NCI-H82 (cell line): ENCODE measurements at regions not wholly inside any gene's neighbourhood (a gene's known extent, or its start where the extent isn't known, plus 50 kb on each side); places are given as distances from the start of the nearest gene placed in this dataset.
"Not testable (repeated sequence)": the region's sequence is repeated elsewhere in the genome, so short reads cannot be mapped to it uniquely, and the experiment has no call there.

Experiments
- DNase-seq: peaks from one replicate; lab custom pipeline; 2025; lab: John Stamatoyannopoulos, UW

DNA sequence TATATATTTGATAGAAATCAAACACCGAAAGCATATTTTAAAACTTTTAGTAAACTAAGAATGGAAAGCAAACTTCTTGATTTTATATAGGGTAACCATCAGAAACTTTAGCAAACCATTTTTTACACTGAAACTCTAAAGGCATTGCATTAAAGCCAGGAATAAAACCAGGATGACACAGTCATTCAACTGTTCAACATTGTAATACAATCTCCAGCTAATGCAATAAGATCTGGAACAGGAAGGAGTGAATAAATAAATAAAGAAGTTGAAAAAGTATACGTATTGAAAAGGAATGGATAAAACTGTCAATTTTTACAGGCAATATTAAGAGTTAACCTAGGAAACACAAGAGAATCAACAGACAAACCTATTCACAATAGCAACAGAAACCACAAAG, 181.9 kb upstream of the TTC14 start:
- no peak for DNase-seq

DNA sequence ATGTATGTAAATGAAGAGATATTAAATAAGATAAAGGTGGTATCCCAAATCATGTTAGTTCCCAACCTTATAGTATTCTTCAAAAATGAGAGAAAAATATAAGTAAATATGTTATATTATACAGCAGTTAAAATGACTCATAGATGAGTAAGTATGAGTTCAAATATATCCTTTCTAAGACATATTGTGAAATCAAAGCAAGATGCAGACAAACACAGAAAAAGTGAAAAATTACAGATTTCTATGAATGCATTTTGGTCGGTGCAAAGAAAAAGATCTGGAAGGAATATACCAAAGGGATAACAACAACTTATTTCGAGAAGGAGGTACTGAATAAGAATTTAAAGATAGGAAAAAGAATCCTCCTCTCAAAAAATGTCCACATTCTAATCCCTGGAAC, 181.2 kb upstream of the TTC14 start:
- DNase-seq = no peak

DNA sequence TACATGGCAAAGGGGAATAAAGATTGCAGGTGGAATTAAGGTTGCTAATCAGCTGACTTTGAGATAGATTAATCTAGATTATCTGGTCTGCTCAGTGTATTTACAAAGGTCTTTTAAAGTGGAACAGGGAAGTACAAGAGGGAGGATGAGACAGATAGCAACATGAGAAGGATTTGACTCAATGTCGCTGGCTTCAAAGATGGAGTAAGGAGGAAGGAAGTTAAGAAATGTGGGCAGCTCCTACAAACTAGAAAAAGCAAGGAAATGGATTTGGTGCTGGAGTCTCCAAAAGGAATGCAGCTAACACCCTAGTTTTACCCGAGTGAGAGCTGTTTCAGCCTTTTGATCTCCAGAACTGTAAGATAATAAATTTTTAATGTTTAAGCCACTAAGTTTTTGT, 180.7 kb upstream of the TTC14 start:
- DNase-seq = peak; percentile 26

DNA sequence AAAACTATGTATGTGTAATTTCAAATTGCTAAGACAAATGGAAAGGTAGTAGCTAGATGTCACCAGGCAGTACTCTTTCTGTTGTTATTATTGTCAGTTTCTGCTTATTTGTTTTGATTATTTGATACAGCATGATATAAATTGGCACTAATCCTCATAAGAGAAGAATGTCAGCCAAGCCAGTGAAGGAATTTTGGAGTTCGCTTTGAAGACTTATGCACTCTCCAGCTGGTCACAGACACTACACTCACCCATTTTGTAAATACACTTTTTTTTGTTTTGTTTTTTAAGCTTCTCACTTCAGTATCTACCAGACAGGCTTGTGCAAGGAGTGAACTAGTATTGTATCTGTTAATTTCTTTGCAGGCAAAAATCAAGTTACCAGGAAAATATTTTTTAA, 180.2 kb upstream of the TTC14 start:
- no peak for DNase-seq

DNA sequence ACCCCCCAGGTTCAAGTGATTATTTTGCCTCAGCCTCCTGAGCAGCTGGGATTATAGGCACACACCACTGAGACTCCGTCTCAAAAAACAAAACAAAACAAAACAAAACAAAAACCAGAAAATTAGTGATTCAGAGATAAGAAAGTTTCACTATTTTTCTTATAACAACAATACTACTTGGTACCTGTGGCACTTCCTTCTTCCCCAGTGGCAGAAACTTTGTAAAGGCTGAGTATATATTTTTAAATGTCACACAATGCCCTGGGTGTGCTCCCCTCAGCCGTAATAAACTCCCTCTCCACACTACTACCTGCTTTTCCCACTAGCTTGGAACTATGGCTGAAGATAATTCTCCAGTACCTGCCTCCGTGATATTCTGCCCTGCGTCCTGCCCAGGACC, 177.7 kb upstream of the TTC14 start:
- DNase-seq = not testable (repeated sequence)

DNA sequence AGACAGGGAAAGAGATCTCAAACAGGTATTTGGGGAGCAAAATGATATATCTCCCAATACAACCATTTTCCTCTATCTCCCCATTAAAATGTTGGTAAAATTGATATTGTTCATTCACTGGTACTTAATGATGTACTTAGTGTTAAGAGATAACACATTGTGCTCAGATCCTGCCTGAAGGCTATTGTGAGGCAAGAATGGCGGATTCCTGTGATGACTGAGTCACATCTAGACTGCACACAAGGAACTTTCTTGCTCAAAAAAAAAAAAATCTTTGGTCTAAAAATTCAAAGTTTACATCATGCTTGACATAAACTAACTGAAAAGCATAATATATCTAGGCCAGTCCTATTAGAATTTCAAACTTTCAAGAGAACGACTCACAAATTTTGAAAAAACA, 171.1 kb upstream of the TTC14 start:
- DNase-seq = no peak

DNA sequence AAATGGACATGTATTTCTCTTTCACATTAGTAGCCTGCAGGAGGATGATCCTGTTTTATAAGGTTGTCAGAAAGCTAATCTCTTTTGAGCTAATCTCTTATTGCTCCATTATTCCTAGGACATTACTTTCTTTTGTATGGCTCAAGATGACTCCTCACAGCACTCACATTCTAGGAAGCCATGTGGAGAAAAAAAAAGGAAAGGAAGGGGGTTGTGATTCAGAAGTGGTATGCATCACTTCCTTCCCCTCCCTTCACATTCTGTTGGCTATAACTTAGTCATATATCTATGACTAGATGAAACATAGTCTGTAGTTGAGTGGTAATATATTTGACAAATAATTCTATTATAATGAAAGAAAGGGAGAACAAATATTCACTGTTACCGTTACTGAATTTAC, 168.8 kb upstream of the TTC14 start:
- DNase-seq = peak; percentile 84

DNA sequence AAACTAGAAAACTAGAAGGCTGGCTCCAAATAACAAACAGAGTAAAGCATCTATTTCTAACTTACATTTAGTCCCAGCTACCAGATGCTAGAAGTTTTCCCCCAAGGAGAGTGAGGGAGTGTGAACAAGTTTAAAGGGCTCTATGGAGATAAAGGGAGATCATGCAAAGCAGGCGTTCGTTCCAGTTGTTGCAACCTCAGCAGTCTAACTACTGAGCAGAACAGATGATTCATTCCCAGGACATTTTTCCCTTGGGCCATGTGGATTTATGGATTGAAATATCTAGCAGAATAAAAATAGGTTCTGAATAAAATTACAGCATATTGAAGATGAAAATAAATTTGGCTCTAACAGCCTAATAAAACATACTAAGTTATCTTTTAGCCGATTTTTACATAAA, 154.8 kb upstream of the TTC14 start:
- DNase-seq = no peak

DNA sequence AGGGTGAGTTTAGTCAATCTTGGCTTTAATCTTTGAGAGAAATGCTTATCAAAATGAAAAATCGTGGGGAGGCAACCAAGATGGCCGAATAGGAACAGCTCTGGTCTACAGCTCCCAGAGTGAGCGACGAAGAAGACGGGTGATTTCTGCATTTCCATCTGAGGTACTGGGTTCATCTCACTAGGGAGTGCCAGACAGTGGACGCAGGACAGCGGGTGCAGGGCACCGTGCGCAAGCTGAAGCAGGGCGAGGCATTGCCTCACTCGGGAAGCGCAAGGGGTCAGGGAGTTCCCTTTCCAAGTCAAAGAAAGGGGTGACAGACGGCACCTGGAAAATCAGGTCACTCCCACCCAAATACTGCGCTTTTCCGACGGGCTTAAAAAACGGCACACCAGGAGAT, 153.6 kb upstream of the TTC14 start:
- DNase-seq = not testable (repeated sequence)

DNA sequence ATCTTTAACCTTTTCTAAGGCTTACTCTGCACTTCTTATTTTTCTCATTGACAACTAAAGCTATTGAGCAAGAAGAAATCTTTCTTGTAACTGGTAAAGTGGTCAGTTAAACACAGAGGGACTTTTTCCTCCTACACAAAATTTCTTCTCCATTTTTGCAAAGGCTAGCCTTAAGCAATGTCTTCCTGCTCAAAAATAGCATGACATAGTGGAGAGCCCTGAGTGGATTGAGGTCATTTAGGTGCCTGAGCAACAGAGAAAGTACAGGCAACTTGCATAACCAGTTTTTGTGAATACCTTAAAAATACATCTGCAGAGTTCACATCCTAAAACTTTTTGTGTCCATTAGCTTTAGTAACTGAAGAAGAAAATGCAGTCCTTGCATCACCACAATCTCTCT, 144.7 kb upstream of the TTC14 start:
- DNase-seq = no peak

DNA sequence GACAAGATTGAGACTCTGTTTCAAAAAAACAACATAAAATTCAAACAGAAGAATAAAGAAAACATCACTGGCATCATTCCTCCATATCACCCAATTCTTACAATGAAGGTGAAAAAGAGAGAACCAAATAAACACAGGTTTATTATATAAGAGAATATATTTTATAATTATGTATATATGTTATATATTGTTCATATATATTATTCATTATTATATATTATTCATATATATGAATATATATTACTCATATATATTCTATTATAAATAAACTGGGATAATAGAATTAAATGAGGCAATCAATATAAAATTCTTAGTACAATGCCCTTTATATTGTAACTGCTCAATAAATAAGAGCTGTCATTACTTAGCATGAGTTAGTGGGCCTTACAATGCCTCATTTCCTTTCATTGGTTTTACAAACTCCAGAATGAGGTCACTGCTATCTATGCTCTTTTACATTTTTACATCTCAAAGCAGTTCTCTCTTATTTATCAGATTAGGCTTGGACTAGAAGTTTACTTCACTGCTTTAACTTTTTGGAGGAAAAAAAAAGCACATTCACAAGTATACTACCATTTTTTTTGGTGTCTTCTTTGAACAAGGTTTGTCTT, 135.5 kb upstream of the TTC14 start:
- no peak for DNase-seq

DNA sequence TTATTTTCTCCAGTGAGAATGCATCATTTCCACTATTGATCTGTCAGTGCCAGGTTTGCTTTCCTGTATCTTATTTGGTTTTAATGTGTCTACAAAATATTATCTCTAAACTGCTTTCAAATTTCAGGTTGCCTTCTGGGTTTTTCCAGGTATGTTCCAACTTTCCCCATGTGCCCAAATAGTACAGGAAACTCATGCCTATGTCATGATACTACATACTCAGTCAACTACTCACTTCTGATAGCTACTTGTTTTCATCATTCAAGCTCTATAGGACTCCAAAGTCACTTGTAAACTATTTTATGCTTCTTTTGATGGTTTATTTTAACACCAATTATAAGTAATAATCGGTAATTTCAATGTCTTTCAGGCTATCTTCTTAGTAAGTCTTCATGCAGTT, 134.8 kb upstream of the TTC14 start:
- no peak for DNase-seq

DNA sequence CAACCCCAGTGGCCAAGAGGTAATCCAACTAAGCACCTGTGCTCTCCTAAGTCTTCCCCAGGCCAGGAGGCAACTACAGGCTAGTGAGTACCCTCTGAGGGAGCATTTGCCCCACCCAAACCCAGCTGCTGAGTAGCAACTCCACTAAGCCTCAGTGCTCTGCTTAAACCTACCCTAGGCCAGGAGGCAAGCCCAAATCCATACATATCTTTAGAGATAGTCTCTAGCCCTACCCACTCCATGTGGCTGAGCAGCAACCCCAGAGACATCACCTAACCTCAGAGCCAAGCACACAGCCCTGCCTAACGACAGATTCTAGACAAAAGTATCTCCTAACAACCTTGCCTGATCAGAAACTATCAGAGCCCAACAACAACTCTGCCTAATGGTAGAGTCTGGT, 132.8 kb upstream of the TTC14 start:
- DNase-seq = no peak

DNA sequence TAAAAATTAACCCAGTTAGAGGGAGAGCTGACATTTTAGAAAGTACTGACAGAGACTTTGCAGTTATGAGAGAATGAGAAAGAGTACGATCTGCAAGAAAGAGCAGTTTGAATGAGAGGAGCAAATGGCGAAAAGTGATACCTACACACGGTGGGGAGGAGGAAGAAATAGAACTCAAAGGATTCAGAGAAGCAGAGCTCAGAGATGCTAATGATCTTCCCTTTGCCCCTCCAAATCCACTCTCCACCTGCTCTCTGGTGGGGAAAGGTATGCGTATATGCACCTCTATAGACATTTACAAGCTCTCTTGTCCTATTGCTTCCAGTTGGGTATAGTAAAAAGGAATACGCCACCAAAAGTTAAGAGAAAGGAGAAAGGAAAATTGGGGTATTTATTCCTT, 123.3 kb upstream of the TTC14 start:
- peak; percentile 77 for DNase-seq

DNA sequence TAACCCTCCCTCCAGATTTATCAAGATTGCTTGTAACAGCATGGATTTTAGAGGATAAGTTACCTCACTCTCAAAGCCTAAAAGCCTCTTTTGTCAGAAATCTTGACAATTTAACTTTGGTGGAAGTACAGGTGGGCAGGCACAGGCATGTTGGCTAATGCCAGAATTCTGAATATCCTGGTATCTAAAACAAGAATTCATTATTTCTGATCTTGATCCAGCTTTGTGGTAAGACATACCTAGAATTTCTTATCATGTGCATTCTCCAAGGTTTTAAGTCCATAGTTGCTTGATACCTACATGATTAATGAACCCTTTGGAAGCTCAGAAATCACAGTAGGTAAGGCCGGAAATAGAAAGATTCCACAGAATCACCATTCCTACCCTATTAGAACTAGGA, 109.9 kb upstream of the TTC14 start:
- DNase-seq = no peak

DNA sequence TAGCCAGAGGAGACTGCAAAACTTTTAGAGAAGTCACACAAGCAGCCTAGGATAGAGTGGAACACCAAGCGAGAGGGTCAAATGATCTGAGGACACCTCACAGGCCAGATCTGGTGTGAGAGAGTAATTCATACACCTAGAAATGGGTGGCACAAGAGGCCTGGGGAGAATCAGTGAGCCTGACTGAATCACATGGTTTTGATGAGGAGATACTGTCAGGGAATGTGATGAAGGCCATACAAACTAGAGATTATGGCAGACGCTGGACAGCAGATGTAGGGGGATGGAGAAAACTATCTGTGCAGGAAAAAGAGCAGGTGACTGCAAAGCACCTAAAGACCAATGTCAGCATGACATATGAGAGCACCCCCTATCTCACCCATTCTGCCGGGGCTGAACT, 105.0 kb upstream of the TTC14 start:
- DNase-seq = no peak

DNA sequence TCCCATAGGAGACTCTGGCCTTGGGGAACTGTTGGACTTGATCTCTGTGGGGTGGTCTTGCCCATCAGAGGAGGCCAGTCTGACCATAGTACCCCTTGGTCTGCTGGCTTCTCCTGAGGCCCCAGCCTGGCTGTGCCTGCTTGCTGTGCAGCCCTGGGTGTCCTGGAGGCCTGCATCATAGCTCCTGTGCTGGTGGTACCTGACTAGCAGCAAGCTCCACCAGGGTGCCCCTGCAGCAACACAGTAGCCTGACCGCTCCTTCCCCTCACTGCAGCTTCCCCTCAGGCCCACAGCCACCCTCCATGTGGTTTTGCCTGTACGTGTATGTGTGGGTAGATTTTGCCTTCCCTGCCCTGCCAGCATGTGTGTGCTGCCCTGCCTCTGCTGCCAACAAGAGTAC, 85.6 kb upstream of the TTC14 start:
- DNase-seq = no peak

DNA sequence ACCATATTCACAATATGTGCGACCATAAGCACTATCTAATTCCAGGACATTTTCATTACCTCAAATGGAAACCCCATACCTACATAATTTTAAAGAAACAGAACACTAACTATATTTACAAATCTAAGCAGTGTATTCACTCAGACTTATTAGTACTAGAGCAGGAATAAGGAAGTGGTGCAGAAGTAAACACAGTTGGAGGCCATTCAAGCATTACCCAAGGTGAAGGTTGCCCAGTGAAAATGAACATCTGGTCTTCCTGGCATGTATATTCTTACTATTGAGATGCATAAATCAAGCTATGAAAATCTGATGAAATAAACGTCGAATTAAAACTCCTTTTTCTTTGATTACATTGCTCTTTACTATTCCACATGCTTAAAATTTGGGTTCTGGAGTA, 78.9 kb upstream of the TTC14 start:
- no peak for DNase-seq

DNA sequence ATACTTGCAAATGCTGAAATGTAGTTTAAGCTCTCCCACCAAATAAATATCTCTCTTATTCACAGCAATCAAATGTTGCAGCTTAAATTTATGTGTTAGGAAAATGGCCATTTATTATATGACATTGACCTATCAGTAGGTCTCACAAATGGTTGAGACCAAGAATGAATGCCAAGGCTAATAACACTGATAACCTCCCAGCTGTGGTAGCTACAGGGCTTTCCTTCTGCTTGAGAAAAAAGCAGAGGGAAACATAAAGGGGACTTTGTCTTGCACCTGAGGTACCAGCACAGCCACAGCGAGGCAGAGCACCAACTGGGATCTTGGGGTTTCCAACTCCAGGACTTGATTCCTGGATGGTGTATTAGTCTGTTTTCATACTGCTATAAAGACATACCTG, 73.1 kb upstream of the TTC14 start:
- DNase-seq = no peak

DNA sequence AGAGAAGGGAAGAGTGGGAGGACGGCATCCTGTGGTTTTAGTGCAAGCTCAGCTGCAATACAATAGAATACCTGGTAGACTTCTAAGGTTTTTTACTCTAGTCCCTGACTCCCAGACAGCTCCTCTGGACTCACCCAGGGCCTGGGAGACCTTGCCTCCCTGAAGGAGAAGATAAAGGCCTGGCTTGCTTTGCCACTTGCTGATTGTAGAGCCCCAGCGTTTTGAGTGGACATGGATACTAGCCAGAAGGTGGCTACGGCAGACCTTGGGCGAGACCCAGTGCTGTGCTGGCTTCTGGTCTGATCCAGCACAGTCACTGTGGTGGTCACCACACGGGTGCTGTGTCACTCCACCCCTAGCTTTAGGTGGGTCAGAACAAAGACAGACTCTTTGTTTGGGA, 72.2 kb upstream of the TTC14 start:
- no peak for DNase-seq

DNA sequence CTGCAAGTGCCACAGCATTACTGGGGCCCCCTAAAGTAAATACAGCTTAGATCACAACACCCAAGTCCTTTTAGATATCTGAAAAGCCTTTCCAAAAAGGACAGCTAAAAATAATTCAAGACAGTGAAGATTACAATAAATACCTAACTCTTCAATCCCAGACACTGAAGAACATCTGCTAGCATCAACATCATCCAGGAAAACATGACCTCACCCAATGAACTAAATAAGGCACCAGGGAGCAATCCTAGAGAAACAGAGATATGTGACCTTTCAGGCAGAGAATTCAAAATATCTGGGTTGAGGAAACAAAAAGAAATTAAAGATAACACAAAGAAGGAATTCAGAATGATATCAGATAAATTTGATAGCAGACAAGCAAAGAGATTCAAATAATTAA, 71.7 kb upstream of the TTC14 start:
- no peak for DNase-seq

DNA sequence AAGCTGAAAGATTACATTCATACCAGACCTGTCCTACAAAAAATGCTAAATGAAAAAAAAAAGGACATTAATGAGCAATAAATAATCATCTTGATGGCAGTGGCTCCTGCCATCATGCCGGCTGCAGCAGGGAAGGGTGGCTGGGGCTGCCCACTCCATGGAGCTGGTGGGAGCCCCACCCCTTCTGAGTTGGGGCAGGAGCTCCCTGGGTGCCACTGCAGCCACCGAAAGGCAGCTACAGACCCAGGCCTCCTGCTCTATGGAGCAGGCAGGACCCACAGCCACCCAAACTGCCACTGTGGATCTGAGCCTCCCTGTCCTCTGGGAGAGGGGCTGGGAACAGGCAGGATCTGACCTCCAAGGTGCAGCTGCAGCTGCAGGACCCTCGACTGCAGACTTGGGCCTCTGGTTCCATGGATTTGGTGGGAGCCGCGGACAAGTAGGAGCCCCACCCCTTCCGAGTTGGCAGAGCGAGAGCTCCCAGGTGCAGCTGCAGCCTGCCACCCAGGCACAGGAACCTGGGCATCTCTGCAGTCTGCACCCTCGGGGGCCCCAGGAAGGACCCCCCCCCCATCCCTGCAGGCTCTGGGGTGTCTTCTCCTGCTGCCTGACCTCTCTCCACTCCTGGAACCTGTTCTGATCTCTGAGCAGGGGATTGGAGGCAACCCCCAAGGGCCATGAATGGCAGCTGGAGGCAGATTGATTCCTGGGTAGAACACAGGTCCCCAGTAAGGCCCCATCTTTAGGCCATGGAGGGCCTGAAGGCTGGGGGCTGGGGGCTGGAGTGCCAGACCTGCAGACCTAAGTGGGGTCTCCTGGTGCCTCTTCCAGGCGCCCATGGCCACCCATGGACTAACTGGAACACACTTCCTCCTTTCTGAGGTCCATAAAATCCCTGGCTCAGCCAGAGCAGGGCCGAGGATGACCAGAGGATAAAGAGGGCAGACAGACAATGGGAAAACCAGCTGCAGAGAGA, 70.4 kb upstream of the TTC14 start:
- DNase-seq = no peak

DNA sequence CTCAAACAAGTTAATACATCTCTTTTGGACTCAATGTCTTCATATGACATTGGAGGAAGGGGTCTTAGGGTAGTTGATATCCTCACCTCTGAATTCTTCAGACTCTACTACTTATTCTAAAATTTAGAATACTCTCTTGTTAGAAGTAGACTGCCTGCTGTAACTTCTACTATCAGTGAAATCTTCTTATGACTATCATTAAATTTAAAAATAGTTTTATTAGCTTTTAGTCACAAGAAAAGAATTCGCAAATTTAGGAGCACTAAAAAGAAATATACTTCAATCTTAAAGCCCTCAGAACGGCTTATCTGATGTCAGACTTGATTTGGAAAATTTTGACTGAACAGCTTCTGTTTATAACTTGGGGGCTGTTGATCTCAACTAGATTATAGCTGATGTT, 67.1 kb upstream of the TTC14 start:
- DNase-seq = no peak

DNA sequence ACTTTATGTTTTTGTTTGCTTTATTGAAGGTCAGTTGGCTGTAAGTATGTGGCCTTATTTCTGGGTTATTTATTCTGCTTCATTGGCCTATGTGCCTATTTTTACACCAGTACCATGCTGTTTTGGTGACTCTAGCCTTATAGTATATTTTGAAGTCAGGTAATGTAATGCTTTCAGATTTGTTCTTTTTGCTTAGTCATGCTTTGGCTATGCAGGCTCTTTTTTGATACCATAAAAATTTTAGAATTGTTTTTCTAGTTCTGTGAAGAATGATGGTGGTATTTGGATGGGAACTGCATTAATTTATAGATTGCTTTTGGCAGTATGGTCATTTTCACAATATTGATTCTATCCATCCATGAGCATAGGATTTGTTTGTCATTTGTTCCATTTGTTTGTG, 63.5 kb upstream of the TTC14 start:
- DNase-seq = no peak
